Endodermal cell (in vitro differentiated cells): ENCODE measurements at regions not wholly inside any gene's neighbourhood (a gene's known extent, or its start where the extent isn't known, plus 50 kb on each side); places are given as distances from the start of the nearest gene placed in this dataset.

Experiments used
- DNase-seq: peaks from one replicate; pipeline ENCODE4 v3.0.0-alpha.2; 2017
- H3K27ac ChIP-seq: 2 replicates; pipeline ENCODE4 v1.5.1; 2013; ENCODE audit warnings: mild to moderate bottlenecking, low read depth, low read length, moderate library complexity
- H3K27me3 ChIP-seq: 2 replicates; pipeline ENCODE4 v1.6.1; 2013; ENCODE audit warnings: mild to moderate bottlenecking, low read length, moderate library complexity; ENCODE audit not compliant: insufficient read depth, control insufficient read depth, poor library complexity, severe bottlenecking
- H3K36me3 ChIP-seq: 2 replicates; pipeline ENCODE4 v1.7.0; 2013; ENCODE audit warnings: mild to moderate bottlenecking, low read length, moderate library complexity; ENCODE audit not compliant: control insufficient read depth, insufficient read depth
- H3K4me1 ChIP-seq: one replicate; pipeline ENCODE4 v1.7.0; 2013; ENCODE audit warnings: low read length; ENCODE audit not compliant: control insufficient read depth, insufficient read depth
- H3K4me3 ChIP-seq: 2 replicates; pipeline ENCODE4 v1.5.1; 2013; ENCODE audit warnings: mild to moderate bottlenecking, low read length, moderate library complexity
- H3K9ac ChIP-seq: 2 replicates; pipeline ENCODE4 v1.6.1; 2013; ENCODE audit warnings: mild to moderate bottlenecking, low read length, moderate library complexity; ENCODE audit not compliant: poor library complexity, severe bottlenecking; ENCODE audit errors: extremely low read depth
- H3K9me3 ChIP-seq: 2 replicates; pipeline ENCODE4 v1.6.1; 2013; ENCODE audit warnings: mild to moderate bottlenecking, low read length, moderate library complexity; ENCODE audit not compliant: control insufficient read depth
- H3K27ac Mint-ChIP-seq: 2 replicates; pipeline ENCODE4 v1.8.0; 2020; ENCODE audit warnings: mixed read lengths
- H3K27me3 Mint-ChIP-seq: 2 replicates; pipeline ENCODE4 v1.8.0; 2021; ENCODE audit warnings: mild to moderate bottlenecking, mixed read lengths; ENCODE audit not compliant: insufficient read depth
- H3K36me3 Mint-ChIP-seq: 2 replicates; pipeline ENCODE4 v1.8.0; 2020; ENCODE audit warnings: low read depth, mixed read lengths
- H3K4me1 Mint-ChIP-seq: 2 replicates; pipeline ENCODE4 v1.8.0; 2020; ENCODE audit warnings: mixed read lengths
- H3K4me3 Mint-ChIP-seq: 2 replicates; pipeline ENCODE4 v1.8.0; 2020; ENCODE audit warnings: mild to moderate bottlenecking, moderate library complexity, mixed read lengths
- H3K9me3 Mint-ChIP-seq: 2 replicates; pipeline ENCODE4 v1.8.0; 2020; ENCODE audit warnings: mild to moderate bottlenecking, mixed read lengths
- WGBS, 2 experiments: methylation state at CpG; one replicate each; pipeline versions ENCODE4 v1.1.5 to v1.1.7; 2013; ENCODE audit warnings: missing lambda C conversion rate in 2 of 2, mixed read lengths in 1 of 2; ENCODE audit not compliant: insufficient coverage in 1 of 2, insufficient read length in 1 of 2; 5-methylcytosine and 5-hydroxymethylcytosine counted together
- TF ChIP-seq, protein P1 (sequence below): fragments of 200-600 bp; sonication (generic); conservative IDR thresholded peaks from 2 replicates; pipeline ENCODE4 v1.5.0; 2021; ENCODE audit warnings: antibody characterized with exemption, mild to moderate bottlenecking

DNA sequence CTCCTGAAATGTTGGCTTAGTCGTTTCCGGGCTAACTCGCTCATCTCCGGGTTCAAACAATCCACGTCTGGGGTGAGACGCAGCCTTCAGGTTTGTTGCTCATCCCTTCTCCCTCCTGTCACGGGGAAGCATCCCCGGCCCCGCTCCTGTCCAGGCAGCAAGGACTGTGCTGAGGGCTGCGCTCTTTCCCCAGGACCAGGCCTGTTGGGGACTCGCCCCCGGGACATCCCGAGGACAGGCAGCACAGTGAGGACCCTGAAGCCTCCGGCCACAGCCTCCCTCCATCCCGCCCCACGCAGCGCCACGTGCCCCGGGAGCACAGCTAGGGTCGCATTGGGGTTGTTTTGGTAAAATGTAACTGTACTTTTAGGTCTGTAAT lies 252.0 kb downstream of the BRD1 start:
- Histone ChIP-seq H3K9ac (no peak overlapping the region), H3K9me3 (peaks cover 8% of the 10 kb centered on the region), H3K4me1 (no peaks in the 10 kb centered on the region), H3K36me3 (no peaks in the 10 kb centered on the region), H3K27me3 (no peaks in the 10 kb centered on the region), H3K27ac (no peak overlapping the region), H3K4me3 (no peak overlapping the region)
- no peaks in the 10 kb centered on the region for H3K36me3 Mint-ChIP-seq
- WGBS, 2 experiments: 94 to 97% methylated on average over 8 to 20 of the region's 20 CpGs
- H3K9me3 Mint-ChIP-seq: no peaks in the 10 kb centered on the region
- no peaks in the 10 kb centered on the region for H3K27me3 Mint-ChIP-seq
- H3K4me1 Mint-ChIP-seq: no peaks in the 10 kb centered on the region
- TF ChIP-seq, protein P1, sequence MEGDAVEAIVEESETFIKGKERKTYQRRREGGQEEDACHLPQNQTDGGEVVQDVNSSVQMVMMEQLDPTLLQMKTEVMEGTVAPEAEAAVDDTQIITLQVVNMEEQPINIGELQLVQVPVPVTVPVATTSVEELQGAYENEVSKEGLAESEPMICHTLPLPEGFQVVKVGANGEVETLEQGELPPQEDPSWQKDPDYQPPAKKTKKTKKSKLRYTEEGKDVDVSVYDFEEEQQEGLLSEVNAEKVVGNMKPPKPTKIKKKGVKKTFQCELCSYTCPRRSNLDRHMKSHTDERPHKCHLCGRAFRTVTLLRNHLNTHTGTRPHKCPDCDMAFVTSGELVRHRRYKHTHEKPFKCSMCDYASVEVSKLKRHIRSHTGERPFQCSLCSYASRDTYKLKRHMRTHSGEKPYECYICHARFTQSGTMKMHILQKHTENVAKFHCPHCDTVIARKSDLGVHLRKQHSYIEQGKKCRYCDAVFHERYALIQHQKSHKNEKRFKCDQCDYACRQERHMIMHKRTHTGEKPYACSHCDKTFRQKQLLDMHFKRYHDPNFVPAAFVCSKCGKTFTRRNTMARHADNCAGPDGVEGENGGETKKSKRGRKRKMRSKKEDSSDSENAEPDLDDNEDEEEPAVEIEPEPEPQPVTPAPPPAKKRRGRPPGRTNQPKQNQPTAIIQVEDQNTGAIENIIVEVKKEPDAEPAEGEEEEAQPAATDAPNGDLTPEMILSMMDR: no peak
- no peak overlapping the region for H3K4me3 Mint-ChIP-seq
- peak; percentile 31 for DNase-seq
- no peak overlapping the region for H3K27ac Mint-ChIP-seq

DNA sequence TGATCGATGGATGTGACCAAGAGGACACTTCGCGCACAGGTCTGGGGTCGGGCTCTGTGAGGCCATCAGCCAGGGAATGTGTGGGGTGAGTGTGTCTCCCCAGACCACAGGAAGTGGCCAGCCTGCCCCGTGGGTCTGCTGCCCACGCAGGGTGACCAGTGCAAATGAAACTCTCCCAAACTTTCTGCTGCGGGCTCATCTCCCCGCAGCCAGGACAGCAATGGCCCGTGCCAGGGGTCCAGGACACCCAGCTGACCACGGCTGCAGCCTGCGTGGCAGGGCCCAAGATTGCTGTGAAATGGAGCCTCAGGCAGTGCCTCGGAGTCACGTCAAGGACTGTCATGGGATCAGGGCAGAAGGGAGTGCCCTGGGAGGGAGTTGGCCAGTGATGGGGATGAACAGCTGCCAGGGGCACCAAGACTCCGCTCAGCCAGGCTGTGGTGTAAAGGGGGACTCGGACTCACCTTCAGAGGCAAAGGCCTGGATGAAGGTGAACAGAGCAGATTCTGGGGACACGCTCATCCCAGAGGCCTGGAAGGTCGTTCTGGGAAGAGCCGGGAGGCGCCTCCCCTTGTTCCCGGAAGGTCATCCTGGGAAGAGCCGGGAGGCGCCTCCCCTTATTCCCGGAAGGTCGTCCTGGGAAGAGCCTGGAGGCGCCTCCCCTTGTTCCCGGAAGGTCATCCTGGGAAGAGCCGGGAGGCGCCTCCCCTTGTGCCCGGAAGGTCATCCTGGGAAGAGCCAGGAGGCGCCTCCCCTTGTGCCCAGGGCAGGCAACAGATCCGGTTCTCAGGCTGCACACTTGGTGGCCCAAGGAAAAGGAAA lies 252.6 kb downstream of the BRD1 start:
- H3K9me3 ChIP-seq: peaks cover 2% of the 10 kb centered on the region
- no peak overlapping the region for H3K9ac ChIP-seq
- Mint-ChIP-seq H3K27me3 (no peaks in the 10 kb centered on the region), H3K4me3 (no peak overlapping the region), H3K36me3 (no peaks in the 10 kb centered on the region), H3K4me1 (no peaks in the 10 kb centered on the region), H3K9me3 (no peaks in the 10 kb centered on the region), H3K27ac (no peak overlapping the region)
- DNase-seq: peak; percentile 5
- H3K27me3 ChIP-seq: no peaks in the 10 kb centered on the region
- no peaks in the 10 kb centered on the region for H3K36me3 ChIP-seq
- H3K4me3 ChIP-seq: no peak overlapping the region
- H3K27ac ChIP-seq: no peak overlapping the region
- TF ChIP-seq, protein P1: no peak
- WGBS, 2 experiments: 90 to 91% methylated on average over 29 to 31 of the region's 31 CpGs
- H3K4me1 ChIP-seq: no peaks in the 10 kb centered on the region

DNA sequence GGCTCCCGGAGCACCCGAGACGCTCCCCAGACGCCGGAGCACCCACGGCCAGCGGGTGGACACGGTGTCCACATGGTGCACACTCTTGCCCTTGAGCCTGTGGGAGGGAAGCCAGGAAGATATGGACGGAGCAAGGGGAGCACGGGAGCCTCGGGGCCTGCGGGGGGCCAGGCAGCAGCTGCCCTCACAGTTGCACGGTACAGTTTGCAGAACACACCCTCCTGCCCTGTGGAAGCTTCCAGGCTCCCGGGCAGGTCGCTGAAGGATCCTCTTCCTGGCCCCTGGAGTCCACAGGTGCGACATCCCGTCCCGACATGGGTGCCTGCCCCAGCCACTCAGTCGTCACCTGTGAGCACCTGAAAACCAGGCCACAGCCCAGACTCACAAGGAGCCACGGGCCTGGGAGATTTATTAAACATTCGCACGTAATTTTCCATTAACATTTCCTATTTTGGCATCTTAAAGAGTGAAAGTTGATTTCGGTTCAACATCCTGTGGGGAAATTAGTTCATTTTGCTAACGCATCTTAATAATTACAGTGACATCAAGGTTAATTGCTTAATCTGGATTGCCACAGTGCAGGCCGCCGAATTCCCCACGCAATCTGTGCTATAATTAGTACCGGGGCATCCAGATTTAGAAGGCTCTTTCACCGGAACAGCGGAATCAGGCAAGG lies 253.3 kb downstream of the BRD1 start:
- Histone ChIP-seq H3K4me1 (no peaks in the 10 kb centered on the region), H3K27ac (no peak overlapping the region), H3K4me3 (no peak overlapping the region), H3K9me3 (no peaks in the 10 kb centered on the region), H3K36me3 (no peaks in the 10 kb centered on the region), H3K27me3 (no peaks in the 10 kb centered on the region), H3K9ac (no peak overlapping the region)
- H3K27ac Mint-ChIP-seq: no peak overlapping the region
- no peaks in the 10 kb centered on the region for H3K27me3 Mint-ChIP-seq
- H3K9me3 Mint-ChIP-seq: no peaks in the 10 kb centered on the region
- no peak overlapping the region for H3K4me3 Mint-ChIP-seq
- no peaks in the 10 kb centered on the region for H3K4me1 Mint-ChIP-seq
- WGBS, 2 experiments: 95 to 98% methylated on average over 24 to 30 of the region's 30 CpGs
- TF ChIP-seq, protein P1: no peak
- peak; percentile 14 for DNase-seq
- H3K36me3 Mint-ChIP-seq: no peaks in the 10 kb centered on the region
